Smooth muscle cell (in vitro differentiated cells): ENCODE measurements at regions not wholly inside any gene's neighbourhood (a gene's known extent, or its start where the extent isn't known, plus 50 kb on each side); places are given as distances from the start of the nearest gene placed in this dataset.

ENCODE experiments used
- DNase-seq: peaks from one replicate; lab custom pipeline; 2025; ENCODE audit not compliant: unreplicated experiment; lab: John Stamatoyannopoulos, UW
- H2AFZ ChIP-seq: fragments of 200-600 bp; sonication (generic); 2 replicates; pipeline ENCODE4 v1.6.0; 2016; ENCODE audit warnings: antibody characterized with exemption, low read depth, mild to moderate bottlenecking
- H3F3A ChIP-seq: fragments of 200-600 bp; sonication (generic); 2 replicates; pipeline ENCODE4 v1.6.0; 2017; ENCODE audit warnings: antibody characterized with exemption, low read depth
- H3K27ac ChIP-seq: fragments of 200-600 bp; sonication (generic); 2 replicates; pipeline ENCODE4 v1.5.1; 2016; ENCODE audit warnings: low read depth, mild to moderate bottlenecking
- H3K27me3 ChIP-seq: fragments of 200-600 bp; sonication (generic); 2 replicates; pipeline ENCODE4 v1.6.1; 2016; ENCODE audit warnings: low read depth, mild to moderate bottlenecking
- H3K36me3 ChIP-seq: fragments of 200-600 bp; sonication (generic); 2 replicates; pipeline ENCODE4 v1.5.1; 2016; ENCODE audit warnings: low read depth
- H3K4me1 ChIP-seq: fragments of 200-600 bp; sonication (generic); 2 replicates; pipeline ENCODE4 v1.5.1; 2016; ENCODE audit warnings: low read depth
- H3K4me2 ChIP-seq: fragments of 200-600 bp; sonication (generic); 2 replicates; pipeline ENCODE4 v1.6.0; 2016; ENCODE audit warnings: mild to moderate bottlenecking
- H3K4me3 ChIP-seq: fragments of 200-600 bp; sonication (generic); 2 replicates; pipeline ENCODE4 v1.5.1; 2016; ENCODE audit warnings: mild to moderate bottlenecking
- H3K79me2 ChIP-seq: fragments of 200-600 bp; sonication (generic); 2 replicates; pipeline ENCODE4 v1.6.0; 2016; ENCODE audit warnings: low read depth, mild to moderate bottlenecking
- H3K9ac ChIP-seq: fragments of 200-600 bp; sonication (generic); 2 replicates; pipeline ENCODE4 v1.6.0; 2016; ENCODE audit warnings: low read depth
- H3K9me3 ChIP-seq: fragments of 200-600 bp; sonication (generic); replicated peaks from 2 replicates; pipeline ENCODE4 v1.5.1; 2016; ENCODE audit warnings: low read depth
- H4K20me1 ChIP-seq: fragments of 200-600 bp; sonication (generic); 2 replicates; pipeline ENCODE4 v1.6.0; 2016; ENCODE audit warnings: low read depth
- WGBS: methylation state at CpG from one replicate; pipeline ENCODE4 v1.1.7; 2016; ENCODE audit warnings: low lambda C conversion rate; 5-methylcytosine and 5-hydroxymethylcytosine counted together
- TF ChIP-seq, protein P1 (sequence below): fragments of 200-600 bp; sonication (generic); IDR thresholded peaks from 2 replicates; pipeline ENCODE4 v1.5.1; 2017; ENCODE audit warnings: borderline replicate concordance, mild to moderate bottlenecking, antibody characterized with exemption; ENCODE audit not compliant: insufficient read depth, poor library complexity, severe bottlenecking

DNA sequence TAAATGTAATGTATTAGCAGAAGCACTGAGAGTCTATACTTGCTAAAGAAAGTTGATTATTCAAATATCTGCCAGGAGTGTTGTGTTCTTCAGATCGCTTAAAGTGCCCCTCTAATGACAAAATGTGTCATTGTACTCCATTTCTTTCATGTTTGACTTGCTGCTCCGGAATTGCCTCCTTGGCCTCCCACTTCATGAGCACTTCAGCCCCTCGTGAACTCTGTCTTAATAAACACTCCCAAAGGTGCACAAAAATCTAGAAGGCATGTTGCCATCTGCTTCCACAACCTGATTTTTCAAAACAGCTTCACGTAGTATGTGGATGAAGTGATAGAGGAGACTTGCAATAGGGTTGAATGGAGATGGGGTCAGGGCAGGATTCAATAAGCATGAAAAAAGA lies 396.1 kb downstream of the TDRD15 start:
- Histone ChIP-seq H3K4me3 (no peak overlapping the region), H3K27me3 (no peaks in the 10 kb centered on the region), H3K79me2 (no peaks in the 10 kb centered on the region), H3K36me3 (no peaks in the 10 kb centered on the region), H3F3A (no peaks in the 10 kb centered on the region), H3K9ac (no peak overlapping the region), H3K4me2 (no peak overlapping the region), H2AFZ (no peak overlapping the region), H3K9me3 (no peaks in the 10 kb centered on the region), H3K27ac (no peak overlapping the region), H4K20me1 (no peaks in the 10 kb centered on the region), H3K4me1 (no peaks in the 10 kb centered on the region)
- no peak for DNase-seq
- TF ChIP-seq, protein P1, sequence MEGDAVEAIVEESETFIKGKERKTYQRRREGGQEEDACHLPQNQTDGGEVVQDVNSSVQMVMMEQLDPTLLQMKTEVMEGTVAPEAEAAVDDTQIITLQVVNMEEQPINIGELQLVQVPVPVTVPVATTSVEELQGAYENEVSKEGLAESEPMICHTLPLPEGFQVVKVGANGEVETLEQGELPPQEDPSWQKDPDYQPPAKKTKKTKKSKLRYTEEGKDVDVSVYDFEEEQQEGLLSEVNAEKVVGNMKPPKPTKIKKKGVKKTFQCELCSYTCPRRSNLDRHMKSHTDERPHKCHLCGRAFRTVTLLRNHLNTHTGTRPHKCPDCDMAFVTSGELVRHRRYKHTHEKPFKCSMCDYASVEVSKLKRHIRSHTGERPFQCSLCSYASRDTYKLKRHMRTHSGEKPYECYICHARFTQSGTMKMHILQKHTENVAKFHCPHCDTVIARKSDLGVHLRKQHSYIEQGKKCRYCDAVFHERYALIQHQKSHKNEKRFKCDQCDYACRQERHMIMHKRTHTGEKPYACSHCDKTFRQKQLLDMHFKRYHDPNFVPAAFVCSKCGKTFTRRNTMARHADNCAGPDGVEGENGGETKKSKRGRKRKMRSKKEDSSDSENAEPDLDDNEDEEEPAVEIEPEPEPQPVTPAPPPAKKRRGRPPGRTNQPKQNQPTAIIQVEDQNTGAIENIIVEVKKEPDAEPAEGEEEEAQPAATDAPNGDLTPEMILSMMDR: no peak
- 86% methylated on average over 4 of the region's 4 CpGs for whole genome bisulfite sequencing

DNA sequence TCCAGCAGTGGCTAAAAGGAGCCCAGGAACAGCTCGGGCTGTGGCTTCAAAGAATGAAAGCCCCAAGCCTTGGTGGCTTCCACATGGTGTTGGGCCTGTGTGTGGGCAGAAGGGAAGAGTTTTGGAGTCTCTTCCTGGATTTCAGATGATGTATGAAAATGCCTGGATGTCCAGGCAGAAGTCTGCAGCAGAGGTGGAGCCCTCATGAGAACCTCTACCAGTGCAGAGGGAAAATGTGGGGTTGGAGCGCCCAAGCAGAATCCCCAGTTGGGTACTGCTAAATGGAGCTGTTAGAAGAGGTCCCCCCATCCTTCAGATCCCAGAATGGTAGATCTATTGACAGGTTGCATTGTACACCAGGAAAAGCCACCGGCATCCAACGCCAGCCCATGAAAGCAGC lies 412.1 kb downstream of the TDRD15 start:
- Histone ChIP-seq H3K9ac (no peak overlapping the region), H3K4me3 (no peak overlapping the region), H3K27me3 (no peaks in the 10 kb centered on the region), H2AFZ (no peak overlapping the region), H3K4me1 (no peaks in the 10 kb centered on the region), H3K79me2 (no peaks in the 10 kb centered on the region), H3K4me2 (no peak overlapping the region), H4K20me1 (no peaks in the 10 kb centered on the region), H3K36me3 (no peaks in the 10 kb centered on the region), H3K27ac (no peak overlapping the region), H3K9me3 (no peaks in the 10 kb centered on the region), H3F3A (no peaks in the 10 kb centered on the region)
- WGBS: 71% methylated on average over 4 of the region's 4 CpGs
- TF ChIP-seq, protein P1: no peak
- DNase-seq: no peak

DNA sequence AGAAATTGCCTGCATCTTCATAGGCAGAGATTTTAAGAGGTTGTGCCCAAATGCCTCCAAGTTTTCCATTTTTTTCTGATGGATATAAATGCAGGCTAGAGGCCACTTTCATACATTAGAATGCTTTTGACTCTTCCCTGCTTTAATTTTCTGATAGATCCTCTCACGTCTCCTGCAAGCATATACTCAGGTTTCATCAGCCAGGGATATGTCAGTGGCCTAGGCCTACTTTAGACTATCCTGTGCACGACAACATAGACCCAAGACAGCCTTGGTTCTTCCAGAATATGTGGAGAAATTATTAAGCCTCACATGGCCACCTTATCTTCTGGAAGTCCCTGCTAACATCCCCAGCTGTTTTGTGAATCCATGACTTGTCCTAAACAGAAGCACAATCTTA lies 415.9 kb downstream of the TDRD15 start:
- H3K27me3 ChIP-seq: no peaks in the 10 kb centered on the region
- DNase-seq: no peak
- H3K9ac ChIP-seq: no peak overlapping the region
- H3K27ac ChIP-seq: no peak overlapping the region
- 80% methylated on average over 2 of the region's 2 CpGs for WGBS
- H4K20me1 ChIP-seq: no peaks in the 10 kb centered on the region
- no peak overlapping the region for H2AFZ ChIP-seq
- H3K4me1 ChIP-seq: no peaks in the 10 kb centered on the region
- no peak overlapping the region for H3K4me3 ChIP-seq
- TF ChIP-seq, protein P1: no peak
- no peak overlapping the region for H3K4me2 ChIP-seq
- H3K79me2 ChIP-seq: no peaks in the 10 kb centered on the region
- H3F3A ChIP-seq: no peaks in the 10 kb centered on the region
- no peaks in the 10 kb centered on the region for H3K36me3 ChIP-seq
- no peaks in the 10 kb centered on the region for H3K9me3 ChIP-seq

DNA sequence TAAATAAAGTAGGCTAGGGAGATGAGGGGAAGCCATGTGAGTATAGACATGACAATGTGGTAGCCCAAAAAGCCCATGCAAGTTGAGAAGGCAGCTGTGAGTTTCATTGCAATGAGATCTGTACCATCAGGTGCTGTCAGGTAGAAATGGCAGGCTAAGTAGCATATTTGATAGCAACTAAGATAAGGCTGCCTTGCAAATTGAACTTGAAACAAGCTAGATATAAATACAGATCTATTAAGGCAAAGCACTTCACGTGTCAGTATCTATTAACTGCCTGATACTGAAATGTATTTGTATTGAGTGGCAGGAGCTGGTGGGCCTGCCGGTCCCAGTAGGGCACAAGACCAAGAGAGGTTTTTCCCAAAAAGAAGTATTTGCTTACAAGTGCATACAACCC lies 419.9 kb downstream of the TDRD15 start:
- Histone ChIP-seq H3K4me3 (no peak overlapping the region), H3K9me3 (no peaks in the 10 kb centered on the region), H3K4me1 (no peaks in the 10 kb centered on the region), H4K20me1 (no peaks in the 10 kb centered on the region), H3K36me3 (no peaks in the 10 kb centered on the region), H3F3A (no peaks in the 10 kb centered on the region), H3K9ac (no peak overlapping the region), H2AFZ (no peak overlapping the region), H3K27ac (no peak overlapping the region), H3K79me2 (no peaks in the 10 kb centered on the region), H3K4me2 (no peak overlapping the region), H3K27me3 (no peaks in the 10 kb centered on the region)
- no peak for DNase-seq
- WGBS: 82% methylated on average over 2 of the region's 2 CpGs
- TF ChIP-seq, protein P1: no peak
